HG02938 (cell line): ENCODE measurements at regions not wholly inside any gene's neighbourhood (a gene's known extent, or its start where the extent isn't known, plus 50 kb on each side); places are given as distances from the start of the nearest gene placed in this dataset.

Experiments
- ATAC-seq: cut with Tn5 transposase; IDR thresholded peaks from one replicate; pipeline ENCODE4 v1.9.1; 2021; ENCODE audit warnings: mild to moderate bottlenecking, moderate library complexity; ENCODE audit not compliant: unreplicated experiment

DNA sequence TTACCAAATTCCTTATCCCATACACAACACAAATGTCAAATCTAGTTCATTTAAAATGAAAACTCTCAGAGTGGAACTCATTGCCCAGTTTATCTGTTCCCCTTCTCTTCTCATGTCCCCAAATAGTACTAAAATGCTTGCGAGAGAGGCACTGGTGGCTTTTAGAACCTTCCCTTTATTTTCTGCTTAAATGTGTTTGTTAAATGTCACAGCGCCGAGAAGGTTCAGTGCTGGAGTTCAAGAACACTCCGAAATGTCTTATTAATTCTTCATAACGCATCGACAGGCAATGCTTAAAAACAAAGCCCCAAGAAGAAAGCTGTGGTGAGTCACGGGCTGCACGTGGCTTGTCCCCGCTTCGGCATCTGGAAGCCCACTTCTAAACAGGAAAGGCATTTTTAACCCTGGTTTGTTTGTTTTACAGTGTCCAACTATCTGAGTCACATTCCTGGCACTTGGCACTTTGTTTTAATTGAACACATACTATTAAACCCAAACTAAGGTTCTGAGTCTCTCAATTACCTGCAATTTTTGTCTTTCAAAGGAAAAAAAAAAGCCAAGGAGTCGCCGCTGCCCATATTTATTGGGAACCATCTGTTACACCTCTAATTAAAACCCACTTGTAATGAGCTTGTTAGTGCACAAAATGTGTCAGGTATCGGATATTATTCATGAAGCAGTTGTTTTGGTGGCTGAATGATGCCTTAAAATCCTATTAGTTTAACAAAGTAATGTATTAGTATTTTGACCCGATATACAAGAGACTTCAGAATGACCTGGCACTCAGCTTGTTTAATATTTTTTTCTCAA lies 49.9 kb upstream of the MGMT start:
- no peak for ATAC-seq
